K562 (cell line): ENCODE measurements at regions not wholly inside any gene's neighbourhood (a gene's known extent, or its start where the extent isn't known, plus 50 kb on each side); places are given as distances from the start of the nearest gene placed in this dataset.

Experiments
- ATAC-seq: fragments of 200-7000 bp; cut with Tn5 transposase; 3 replicates; pipeline ENCODE4 v1.9.1; 2020; ENCODE audit warnings: moderate library complexity
- BruUV-seq: library from RNA; stranded (reverse); fragments of 400-500 nt; replicated peaks from 2 replicates; lab custom pipeline; 2021; lab: Mats Ljungman, UMichigan
- CTCF ChIA-PET: fragments of 300-600 bp; formaldehyde crosslinking; extraction: SDS; loops from one replicate; lab custom pipeline; 2021; ENCODE audit warnings: low intra/inter-chr PET ratio; lab: Yijun Ruan, JAX
- POLR2A ChIA-PET: fragments of 300-600, 350-650 bp; sonication (Branson Sonifier 250); formaldehyde crosslinking; extraction: SDS; loops from one replicate; lab custom pipeline; 2021; ENCODE audit warnings: antibody characterized with exemption, inconsistent platforms; lab: Yijun Ruan, JAX
- DNase-seq, 4 experiments: peaks; one replicate each; pipeline versions ENCODE4 v3.0.0 to v3.0.0-alpha.2; 2011 to 2018; ENCODE audit warnings: low spot score in 3 of 4, mixed read lengths in 3 of 4; ENCODE audit errors: extremely low read depth in 1 of 4
- FAIRE-seq: peaks from 2 replicates; lab custom pipeline; 2011; peaks lifted over from hg19 to GRCh38; lab: Jason Lieb, UNC
- H2AFZ ChIP-seq: 2 replicates; pipeline ENCODE4 v1.6.0; 2011; ENCODE audit warnings: low read depth, low read length, control low read depth, inconsistent platforms
- H3K27ac ChIP-seq: fragments of 200-600 bp; 3 replicates; pipeline ENCODE4 v1.8.0; 2011; ENCODE audit warnings: low read depth, mild to moderate bottlenecking, control low read depth, inconsistent platforms, low read length, moderate library complexity, mixed read lengths; ENCODE audit errors: extremely low read depth
- H3K27me3 ChIP-seq, 2 experiments: fragments of 300-600 bp in 1 of 2; 2 replicates in 1 of 2; 3 replicates in 1 of 2; pipeline versions ENCODE4 v1.6.0 to v1.8.0; 2011; ENCODE audit warnings: inconsistent platforms in 2 of 2, low read length in 2 of 2, mild to moderate bottlenecking in 1 of 2, mixed read lengths in 1 of 2, moderate library complexity in 1 of 2; ENCODE audit not compliant: control insufficient read depth in 2 of 2, insufficient read depth in 2 of 2
- H3K36me3 ChIP-seq: fragments of 300-600 bp; 3 replicates; pipeline ENCODE4 v1.8.0; 2011; ENCODE audit warnings: mild to moderate bottlenecking, low read length, inconsistent platforms; ENCODE audit not compliant: control insufficient read depth, insufficient read depth
- H3K4me1 ChIP-seq, 2 experiments: fragments of 200-600 bp in 1 of 2; replicated peaks in 1 of 2; 2 replicates in 1 of 2; 3 replicates in 1 of 2; pipeline versions ENCODE4 v1.5.1 to v1.8.0; 2011; ENCODE audit warnings: inconsistent platforms in 2 of 2, low read length in 2 of 2, mild to moderate bottlenecking in 1 of 2, mixed read lengths in 1 of 2, moderate library complexity in 1 of 2; ENCODE audit not compliant: control insufficient read depth in 2 of 2, insufficient read depth in 2 of 2
- H3K4me2 ChIP-seq: 2 replicates; pipeline ENCODE4 v1.6.1; 2011; ENCODE audit warnings: low read length, control low read depth, inconsistent platforms, mixed read lengths; ENCODE audit not compliant: insufficient read depth
- H3K4me3 ChIP-seq: fragments of 200-600 bp; sonication (generic), shearing (Covaris generic); 2 replicates; pipeline ENCODE4 v1.5.1; 2016; ENCODE audit warnings: control low read depth, inconsistent platforms
- H3K79me2 ChIP-seq: fragments of 200-600 bp; 3 replicates; pipeline ENCODE4 v1.8.0; 2011; ENCODE audit warnings: low read length, inconsistent platforms; ENCODE audit not compliant: control insufficient read depth, insufficient read depth
- H3K9ac ChIP-seq, 2 experiments: 2 replicates each; pipeline versions ENCODE4 v1.6.0 to v1.6.1; 2011; ENCODE audit warnings: low read depth in 2 of 2, low read length in 2 of 2, control low read depth in 1 of 2, inconsistent platforms in 1 of 2, mild to moderate bottlenecking in 1 of 2, mixed read lengths in 1 of 2; ENCODE audit not compliant: insufficient read depth in 1 of 2
- H3K9me1 ChIP-seq: one replicate; pipeline ENCODE4 v1.6.0; 2011; ENCODE audit warnings: inconsistent platforms, mild to moderate bottlenecking, low read length, moderate library complexity; ENCODE audit not compliant: control insufficient read depth, insufficient read depth
- H3K9me3 ChIP-seq: replicated peaks from 2 replicates; pipeline ENCODE4 v1.5.1; 2011; ENCODE audit warnings: low read depth, low read length, inconsistent platforms; ENCODE audit not compliant: control insufficient read depth, insufficient read depth
- H4K20me1 ChIP-seq: replicated peaks from 2 replicates; pipeline ENCODE4 v1.6.1; 2011; ENCODE audit warnings: low read length, inconsistent platforms, mixed read lengths; ENCODE audit not compliant: control insufficient read depth, insufficient read depth
- CEBPZ ChIP-seq: fragments of 150-350 bp; IDR thresholded peaks from 2 replicates; pipeline ENCODE4 v1.6.1; 2014; ENCODE audit warnings: low read depth, mild to moderate bottlenecking, low read length, borderline replicate concordance
- CGGBP1 ChIP-seq: fragments of 250-450 bp; sonication (Bioruptor Pico); IDR thresholded peaks from 2 replicates; pipeline ENCODE4 v1.9.0; 2021; ENCODE audit warnings: mild to moderate bottlenecking
- DLX4 ChIP-seq: fragments of 250-450 bp; sonication (Bioruptor Pico); IDR thresholded peaks from 2 replicates; pipeline ENCODE4 v1.6.1; 2021; ENCODE audit warnings: mild to moderate bottlenecking
- KDM2B ChIP-seq: fragments of 250-450 bp; sonication (Bioruptor Pico); IDR thresholded peaks from 2 replicates; pipeline ENCODE4 v1.8.0; 2021; ENCODE audit warnings: mild to moderate bottlenecking, moderate library complexity
- SIRT6 ChIP-seq: IDR thresholded peaks from one replicate; pipeline ENCODE4 v1.6.1; 2012; ENCODE audit warnings: low read depth, mild to moderate bottlenecking, control low read depth, inconsistent platforms, low read length, moderate library complexity
- SNRNP70 ChIP-seq: fragments of 200-400 bp; formaldehyde crosslinking; optimal IDR thresholded peaks from 2 replicates; pipeline ENCODE3; 2017; ENCODE audit warnings: low read depth, low read length
- SOX6 ChIP-seq: fragments of 450-650 bp; IDR thresholded peaks from 2 replicates; pipeline ENCODE4 v1.6.1; 2014; ENCODE audit warnings: mild to moderate bottlenecking
- YBX1 ChIP-seq: fragments of 450-650 bp; IDR thresholded peaks from 2 replicates; pipeline ENCODE4 v1.7.1; 2016; ENCODE audit warnings: mild to moderate bottlenecking
- in situ Hi-C: fragments of 300-500 bp; cut with MboI; formaldehyde crosslinking; loops from 4 replicates; pipeline ENCODE4 v1.15.0; 2018; ENCODE audit warnings: inconsistent platforms, mixed read lengths
- intact Hi-C: fragments of 100-400 bp; cut with micrococcal nuclease; formaldehyde crosslinking; loops from 2 replicates; pipeline ENCODE4 v1.14.2; 2022

- intact Hi-C loops, result no loop called here
- H3K9me1 ChIP-seq, result no peaks in the 10 kb centered on the region
- no TSS peak for BruUV-seq
- no peak overlapping the region for H2AFZ ChIP-seq
- DNase-seq (no peak), FAIRE-seq (no peak), ATAC-seq (no peak)
- no peak overlapping the region for H3K9ac ChIP-seq
- no peaks in the 10 kb centered on the region for H3K79me2 ChIP-seq
- ChIA-PET POLR2A (no interaction called here), CTCF (no interaction called here)
- H3K9me3 ChIP-seq, result no peaks in the 10 kb centered on the region
- H3K27me3 ChIP-seq, result no peaks in the 10 kb centered on the region
- no peak overlapping the region for H3K27ac ChIP-seq
- no peak overlapping the region for H3K4me3 ChIP-seq
- in situ Hi-C loops, result no loop called here
- TF ChIP-seq DLX4 (CRISPR knock-in tag), result no peak
- no peak for TF ChIP-seq SNRNP70
- no peak for TF ChIP-seq CGGBP1 (CRISPR knock-in tag)
- TF ChIP-seq SOX6, result no peak
- no peak for TF ChIP-seq YBX1
- TF ChIP-seq KDM2B, result no peak
- no peak for TF ChIP-seq CEBPZ
- no peak for TF ChIP-seq SIRT6
- no peaks in the 10 kb centered on the region for H3K36me3 ChIP-seq
- no peaks in the 10 kb centered on the region for H4K20me1 ChIP-seq
- no peaks in the 10 kb centered on the region for H3K4me1 ChIP-seq
- H3K4me2 ChIP-seq, result no peak overlapping the region
Measured at GRCh38 chr13:64850017-64850416, 2380.1 kb downstream of the PCDH9 start.
